ENCODE measurements at regions not wholly inside any gene's neighbourhood (a gene's known extent, or its start where the extent isn't known, plus 50 kb on each side); places are given as distances from the start of the nearest gene placed in this dataset.

DNA sequence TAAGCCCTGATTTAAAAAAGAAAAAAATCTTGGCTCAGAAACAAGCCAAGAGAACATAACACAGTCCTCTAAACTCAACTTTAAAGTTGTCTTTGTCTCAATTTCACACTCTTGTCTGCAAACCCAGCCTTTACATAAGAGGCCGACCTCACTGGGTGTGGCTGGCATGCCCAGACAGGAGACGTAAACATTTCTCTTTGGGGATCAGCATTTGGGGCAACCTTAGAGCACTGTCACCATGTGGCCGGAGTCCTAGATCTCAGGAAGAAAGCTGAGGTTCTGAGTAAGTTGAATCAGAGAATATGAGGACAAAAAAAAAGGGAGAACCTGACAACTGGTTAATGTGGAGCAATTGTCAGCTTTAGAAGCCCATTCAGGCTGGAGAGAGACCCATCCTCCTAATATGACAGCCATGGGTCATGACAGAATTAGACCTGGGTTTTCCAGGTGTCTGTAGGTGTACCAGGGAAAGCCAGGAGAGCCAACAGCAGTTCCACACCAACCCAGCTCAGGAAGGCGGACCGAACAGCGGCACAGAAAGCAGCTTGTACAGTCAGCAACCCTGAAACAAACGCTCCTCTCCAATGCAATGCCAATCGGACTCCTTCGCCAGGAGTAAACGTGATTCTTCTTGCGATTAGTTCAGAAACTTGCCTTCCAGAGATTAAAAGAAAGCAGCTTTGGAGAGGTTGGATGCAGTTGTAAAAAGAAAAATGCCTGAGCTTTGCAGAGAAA lies 97.9 kb upstream of the MAP3K1 start (continued):
- TF ChIP-seq, protein P1, sequence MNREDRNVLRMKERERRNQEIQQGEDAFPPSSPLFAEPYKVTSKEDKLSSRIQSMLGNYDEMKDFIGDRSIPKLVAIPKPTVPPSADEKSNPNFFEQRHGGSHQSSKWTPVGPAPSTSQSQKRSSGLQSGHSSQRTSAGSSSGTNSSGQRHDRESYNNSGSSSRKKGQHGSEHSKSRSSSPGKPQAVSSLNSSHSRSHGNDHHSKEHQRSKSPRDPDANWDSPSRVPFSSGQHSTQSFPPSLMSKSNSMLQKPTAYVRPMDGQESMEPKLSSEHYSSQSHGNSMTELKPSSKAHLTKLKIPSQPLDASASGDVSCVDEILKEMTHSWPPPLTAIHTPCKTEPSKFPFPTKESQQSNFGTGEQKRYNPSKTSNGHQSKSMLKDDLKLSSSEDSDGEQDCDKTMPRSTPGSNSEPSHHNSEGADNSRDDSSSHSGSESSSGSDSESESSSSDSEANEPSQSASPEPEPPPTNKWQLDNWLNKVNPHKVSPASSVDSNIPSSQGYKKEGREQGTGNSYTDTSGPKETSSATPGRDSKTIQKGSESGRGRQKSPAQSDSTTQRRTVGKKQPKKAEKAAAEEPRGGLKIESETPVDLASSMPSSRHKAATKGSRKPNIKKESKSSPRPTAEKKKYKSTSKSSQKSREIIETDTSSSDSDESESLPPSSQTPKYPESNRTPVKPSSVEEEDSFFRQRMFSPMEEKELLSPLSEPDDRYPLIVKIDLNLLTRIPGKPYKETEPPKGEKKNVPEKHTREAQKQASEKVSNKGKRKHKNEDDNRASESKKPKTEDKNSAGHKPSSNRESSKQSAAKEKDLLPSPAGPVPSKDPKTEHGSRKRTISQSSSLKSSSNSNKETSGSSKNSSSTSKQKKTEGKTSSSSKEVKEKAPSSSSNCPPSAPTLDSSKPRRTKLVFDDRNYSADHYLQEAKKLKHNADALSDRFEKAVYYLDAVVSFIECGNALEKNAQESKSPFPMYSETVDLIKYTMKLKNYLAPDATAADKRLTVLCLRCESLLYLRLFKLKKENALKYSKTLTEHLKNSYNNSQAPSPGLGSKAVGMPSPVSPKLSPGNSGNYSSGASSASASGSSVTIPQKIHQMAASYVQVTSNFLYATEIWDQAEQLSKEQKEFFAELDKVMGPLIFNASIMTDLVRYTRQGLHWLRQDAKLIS (CRISPR knock-in tag; IDR thresholded peaks at IDR 0.05): no peak
- no peak for TF ChIP-seq PCBP1 (IDR thresholded peaks at IDR 0.05; ENCODE audit: low read depth, low read length, poor library complexity, severe bottlenecking)
- no peak for TF ChIP-seq EP300 (IDR thresholded peaks at IDR 0.05; ENCODE audit: low read length)
- no peak for TF ChIP-seq RBM39 (optimal IDR thresholded peaks at IDR 0.05; ENCODE audit: low read depth, low read length)

DNA sequence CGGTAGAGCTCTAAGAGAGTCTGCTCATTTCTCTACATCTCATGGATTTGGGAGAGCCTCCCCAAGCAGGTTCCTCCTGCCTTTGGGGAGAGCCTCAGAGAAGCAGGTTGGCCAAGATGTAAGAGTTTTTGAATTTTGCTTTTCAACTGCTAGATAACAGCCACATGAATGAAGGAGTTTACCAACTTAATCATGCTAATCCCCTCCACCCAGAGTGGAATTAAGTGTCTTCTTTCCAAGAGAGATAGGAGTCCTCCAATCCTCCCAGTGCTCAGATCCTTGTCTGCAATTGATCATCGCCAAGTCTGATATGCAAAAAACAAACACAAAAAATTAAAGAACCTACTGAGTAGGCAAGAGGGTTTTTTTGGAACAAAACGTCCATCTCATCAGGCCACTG lies 99.4 kb upstream of the MAP3K1 start:
- peaks cover 9 to 18% of the 10 kb centered on the region in 2 experiments; a peak in 4 of 5 replicates for H3K27me3 ChIP-seq (ENCODE audit: control insufficient read depth in 2 of 2, insufficient read depth in 2 of 2, low read length in 2 of 2)
- ATAC-seq: no peak
- H3K79me2 ChIP-seq (ENCODE audit: control insufficient read depth, insufficient read depth, low read length): no peaks in the 10 kb centered on the region
- BruUV-seq (replicated peaks): no TSS peak
- CTCF ChIA-PET (ENCODE audit: low intra/inter-chr PET ratio): no interaction called here
- no peak for FAIRE-seq
- DNase-seq (ENCODE audit: extremely low read depth in 1 of 4, low spot score in 3 of 4): no peak
- no peaks in the 10 kb centered on the region for H3K9me3 ChIP-seq (replicated peaks; ENCODE audit: control insufficient read depth, insufficient read depth, low read depth, low read length)
- H3K4me3 ChIP-seq: no peak overlapping the region
- in situ Hi-C loops (cut with MboI) (no loop called here), intact Hi-C loops (cut with micrococcal nuclease) (no loop called here)
- H3K9me1 ChIP-seq (ENCODE audit: control insufficient read depth, insufficient read depth, low read length): no peaks in the 10 kb centered on the region
- no peak overlapping the region for H2AFZ ChIP-seq (ENCODE audit: low read depth, low read length)
- POLR2A ChIA-PET: interaction anchor here (0.7 kb wide), 1 partner anchor 264 kb away, joined by 5 read pairs; no protein-coding TSS in a partner anchor
- H3K9ac ChIP-seq (ENCODE audit: insufficient read depth in 1 of 2, low read depth in 2 of 2, low read length in 2 of 2): no peak overlapping the region
- no peak overlapping the region for H3K4me2 ChIP-seq (ENCODE audit: insufficient read depth, low read length)
- WGBS (ENCODE audit: insufficient coverage, low coverage, missing lambda C conversion rate): 7% methylated on average over 3 of the region's 3 CpGs
- H4K20me1 ChIP-seq (replicated peaks; ENCODE audit: control insufficient read depth, insufficient read depth, low read length): no peaks in the 10 kb centered on the region
- no peaks in the 10 kb centered on the region; a peak in 1 of 5 replicates for H3K4me1 ChIP-seq (replicated peaks in 1 of 2; ENCODE audit: control insufficient read depth in 2 of 2, insufficient read depth in 2 of 2, low read length in 2 of 2)
- H3K27ac ChIP-seq (ENCODE audit: extremely low read depth, low read depth, low read length): no peak overlapping the region
- no peaks in the 10 kb centered on the region for H3K36me3 ChIP-seq (ENCODE audit: control insufficient read depth, insufficient read depth, low read length)
- TF ChIP-seq IRF2 (CRISPR knock-in tag; IDR thresholded peaks at IDR 0.05) (no peak), BRD4 (IDR thresholded peaks at IDR 0.05) (no peak), PHF8 (IDR thresholded peaks at IDR 0.05; ENCODE audit: borderline replicate concordance, low read length) (no peak), STAT5A (IDR thresholded peaks at IDR 0.05; ENCODE audit: borderline replicate concordance, low read length) (no peak), ZNF263 (CRISPR knock-in tag; IDR thresholded peaks at IDR 0.05; ENCODE audit: borderline replicate concordance) (no peak), ZNF212 (CRISPR knock-in tag; IDR thresholded peaks at IDR 0.05) (no peak), ESRRB (CRISPR knock-in tag; IDR thresholded peaks at IDR 0.05; ENCODE audit: borderline replicate concordance) (no peak)
- TF ChIP-seq, protein P2, sequence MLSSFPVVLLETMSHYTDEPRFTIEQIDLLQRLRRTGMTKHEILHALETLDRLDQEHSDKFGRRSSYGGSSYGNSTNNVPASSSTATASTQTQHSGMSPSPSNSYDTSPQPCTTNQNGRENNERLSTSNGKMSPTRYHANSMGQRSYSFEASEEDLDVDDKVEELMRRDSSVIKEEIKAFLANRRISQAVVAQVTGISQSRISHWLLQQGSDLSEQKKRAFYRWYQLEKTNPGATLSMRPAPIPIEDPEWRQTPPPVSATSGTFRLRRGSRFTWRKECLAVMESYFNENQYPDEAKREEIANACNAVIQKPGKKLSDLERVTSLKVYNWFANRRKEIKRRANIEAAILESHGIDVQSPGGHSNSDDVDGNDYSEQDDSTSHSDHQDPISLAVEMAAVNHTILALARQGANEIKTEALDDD (IDR thresholded peaks at IDR 0.05): no peak
- TF ChIP-seq, protein P3, sequence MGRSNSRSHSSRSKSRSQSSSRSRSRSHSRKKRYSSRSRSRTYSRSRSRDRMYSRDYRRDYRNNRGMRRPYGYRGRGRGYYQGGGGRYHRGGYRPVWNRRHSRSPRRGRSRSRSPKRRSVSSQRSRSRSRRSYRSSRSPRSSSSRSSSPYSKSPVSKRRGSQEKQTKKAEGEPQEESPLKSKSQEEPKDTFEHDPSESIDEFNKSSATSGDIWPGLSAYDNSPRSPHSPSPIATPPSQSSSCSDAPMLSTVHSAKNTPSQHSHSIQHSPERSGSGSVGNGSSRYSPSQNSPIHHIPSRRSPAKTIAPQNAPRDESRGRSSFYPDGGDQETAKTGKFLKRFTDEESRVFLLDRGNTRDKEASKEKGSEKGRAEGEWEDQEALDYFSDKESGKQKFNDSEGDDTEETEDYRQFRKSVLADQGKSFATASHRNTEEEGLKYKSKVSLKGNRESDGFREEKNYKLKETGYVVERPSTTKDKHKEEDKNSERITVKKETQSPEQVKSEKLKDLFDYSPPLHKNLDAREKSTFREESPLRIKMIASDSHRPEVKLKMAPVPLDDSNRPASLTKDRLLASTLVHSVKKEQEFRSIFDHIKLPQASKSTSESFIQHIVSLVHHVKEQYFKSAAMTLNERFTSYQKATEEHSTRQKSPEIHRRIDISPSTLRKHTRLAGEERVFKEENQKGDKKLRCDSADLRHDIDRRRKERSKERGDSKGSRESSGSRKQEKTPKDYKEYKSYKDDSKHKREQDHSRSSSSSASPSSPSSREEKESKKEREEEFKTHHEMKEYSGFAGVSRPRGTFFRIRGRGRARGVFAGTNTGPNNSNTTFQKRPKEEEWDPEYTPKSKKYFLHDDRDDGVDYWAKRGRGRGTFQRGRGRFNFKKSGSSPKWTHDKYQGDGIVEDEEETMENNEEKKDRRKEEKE (IDR thresholded peaks at IDR 0.05; ENCODE audit: borderline replicate concordance in 1 of 2, control insufficient read depth in 1 of 2, low read depth in 2 of 2, low read length in 1 of 2): no peak

All from K562 (cell line).